ENCODE measurements at regions not wholly inside any gene's neighbourhood (a gene's known extent, or its start where the extent isn't known, plus 50 kb on each side); places are given as distances from the start of the nearest gene placed in this dataset.
"Not testable (repeated sequence)": the region's sequence is repeated elsewhere in the genome, so short reads cannot be mapped to it uniquely, and the experiment has no call there.

GRCh38 chr13:107942030-107942617, 273.2 kb downstream of the LIG4 start:
- no peak for DNase-seq (ENCODE audit: low read depth in 4 of 6, low spot score in 6 of 6)
- Histone ChIP-seq H3K27me3 (ENCODE audit: control insufficient read depth, insufficient read depth, low read length) (no peaks in the 10 kb centered on the region), H3K9me3 (ENCODE audit: control insufficient read depth, insufficient read depth, low read length) (no peaks in the 10 kb centered on the region), H3K4me3 (ENCODE audit: low read depth, low read length) (no peak overlapping the region), H3K36me3 (ENCODE audit: control insufficient read depth, insufficient read depth, low read length) (no peaks in the 10 kb centered on the region), H3K27ac (ENCODE audit: low read depth, low read length) (no peak overlapping the region), H3K4me1 (ENCODE audit: control insufficient read depth, insufficient read depth, low read length) (no peaks in the 10 kb centered on the region)
- WGBS (ENCODE audit: insufficient coverage) = 75% methylated on average over 2 of the region's 4 CpGs

- Histone ChIP-seq H3K36me3 (ENCODE audit: control insufficient read depth, insufficient read depth, low read length) (no peaks in the 10 kb centered on the region), H3K4me3 (ENCODE audit: low read depth, low read length) (no peak overlapping the region), H3K27me3 (ENCODE audit: control insufficient read depth, insufficient read depth, low read length) (no peaks in the 10 kb centered on the region), H3K27ac (ENCODE audit: low read depth, low read length) (no peak overlapping the region), H3K4me1 (ENCODE audit: control insufficient read depth, insufficient read depth, low read length) (no peaks in the 10 kb centered on the region), H3K9me3 (ENCODE audit: control insufficient read depth, insufficient read depth, low read length) (no peaks in the 10 kb centered on the region)
- WGBS (ENCODE audit: insufficient coverage) = no CpG with 5 or more reads among the region's 2 CpGs
- no peak for DNase-seq (ENCODE audit: low read depth in 4 of 6, low spot score in 6 of 6)
These were observed 273.8 kb downstream of the LIG4 start for GRCh38 chr13:107941345-107942029.

DNA sequence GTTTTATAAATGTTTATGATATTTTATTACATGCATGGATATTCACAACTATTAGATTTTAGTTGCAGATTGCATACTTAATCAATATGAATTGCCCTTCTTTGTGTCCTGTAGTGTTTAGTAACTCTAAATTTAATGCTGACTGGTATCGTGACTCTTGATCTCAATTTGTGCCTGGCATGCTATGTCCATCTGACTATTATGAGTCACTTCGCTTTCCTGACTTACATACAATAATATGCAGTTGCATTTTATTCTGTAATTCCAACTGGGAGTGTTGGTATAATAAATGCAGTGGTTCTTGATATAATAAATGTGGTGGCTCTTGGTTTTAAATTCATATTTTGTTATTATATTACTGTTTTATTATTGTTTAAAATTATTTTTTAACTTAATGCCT, 277.5 kb downstream of the LIG4 start:
- no peak overlapping the region for H3K27ac ChIP-seq (ENCODE audit: low read depth, low read length)
- WGBS (ENCODE audit: insufficient coverage) = no CpG with 5 or more reads among the region's 2 CpGs
- H3K27me3 ChIP-seq (ENCODE audit: control insufficient read depth, insufficient read depth, low read length) = no peaks in the 10 kb centered on the region
- no peaks in the 10 kb centered on the region for H3K36me3 ChIP-seq (ENCODE audit: control insufficient read depth, insufficient read depth, low read length)
- DNase-seq (ENCODE audit: low read depth in 4 of 6, low spot score in 6 of 6) = peak in 1 of 6 donors; percentile 4
- H3K4me3 ChIP-seq (ENCODE audit: low read depth, low read length) = no peak overlapping the region
- H3K9me3 ChIP-seq (ENCODE audit: control insufficient read depth, insufficient read depth, low read length) = no peaks in the 10 kb centered on the region
- H3K4me1 ChIP-seq (ENCODE audit: control insufficient read depth, insufficient read depth, low read length) = no peaks in the 10 kb centered on the region

DNA sequence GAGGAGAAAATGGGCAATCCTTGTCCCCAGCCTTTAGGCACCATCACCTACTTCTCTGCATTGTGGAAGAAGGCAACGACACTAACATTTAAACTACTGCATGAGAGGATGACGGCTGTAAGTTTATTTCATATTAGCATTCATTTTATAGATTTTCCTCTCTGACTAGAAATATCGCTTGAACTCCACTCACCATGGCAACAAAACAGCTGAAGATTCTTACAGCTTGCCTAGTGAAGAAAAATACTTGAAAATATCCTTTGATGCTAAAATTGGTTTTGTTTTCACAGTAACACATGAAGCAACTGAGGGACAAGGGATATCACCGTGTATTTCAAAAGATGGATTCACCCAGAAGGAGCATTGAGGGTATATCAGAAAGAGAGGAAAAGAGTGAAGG, 284.3 kb downstream of the LIG4 start:
- Histone ChIP-seq H3K27ac (ENCODE audit: low read depth, low read length) (no peak overlapping the region), H3K27me3 (ENCODE audit: control insufficient read depth, insufficient read depth, low read length) (no peaks in the 10 kb centered on the region), H3K9me3 (ENCODE audit: control insufficient read depth, insufficient read depth, low read length) (no peaks in the 10 kb centered on the region), H3K4me1 (ENCODE audit: control insufficient read depth, insufficient read depth, low read length) (no peaks in the 10 kb centered on the region), H3K36me3 (ENCODE audit: control insufficient read depth, insufficient read depth, low read length) (no peaks in the 10 kb centered on the region), H3K4me3 (ENCODE audit: low read depth, low read length) (no peak overlapping the region)
- DNase-seq (ENCODE audit: low read depth in 4 of 6, low spot score in 6 of 6) = peak in 3 of 6 donors; percentile 4 to 72 (median 64)
- 36% methylated on average over 1 of the region's 4 CpGs for WGBS (ENCODE audit: insufficient coverage)

DNA sequence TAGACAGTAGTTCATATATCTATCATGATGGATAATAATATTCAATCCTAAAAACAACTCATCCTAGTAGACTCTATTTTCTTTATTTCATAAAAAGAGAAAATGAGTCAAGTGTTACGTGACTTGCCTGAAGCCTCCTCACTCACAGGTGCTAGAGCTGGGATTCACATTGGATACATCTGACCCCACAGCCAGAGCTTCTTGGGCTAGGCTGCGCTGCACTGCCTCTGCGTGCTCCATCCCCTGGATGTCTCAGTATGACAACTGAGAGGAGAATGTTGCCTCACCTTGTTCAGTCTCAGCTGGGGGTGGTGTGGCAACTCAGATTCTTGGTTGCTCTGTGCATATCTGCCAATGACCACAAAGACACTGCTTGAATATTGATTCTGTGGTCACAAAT, 286.6 kb downstream of the LIG4 start:
- Histone ChIP-seq H3K4me1 (ENCODE audit: control insufficient read depth, insufficient read depth, low read length) (no peaks in the 10 kb centered on the region), H3K27ac (ENCODE audit: low read depth, low read length) (no peak overlapping the region), H3K36me3 (ENCODE audit: control insufficient read depth, insufficient read depth, low read length) (no peaks in the 10 kb centered on the region), H3K9me3 (ENCODE audit: control insufficient read depth, insufficient read depth, low read length) (no peaks in the 10 kb centered on the region), H3K4me3 (ENCODE audit: low read depth, low read length) (no peak overlapping the region), H3K27me3 (ENCODE audit: control insufficient read depth, insufficient read depth, low read length) (no peaks in the 10 kb centered on the region)
- no peak for DNase-seq (ENCODE audit: low read depth in 4 of 6, low spot score in 6 of 6)
- WGBS (ENCODE audit: insufficient coverage) = 100% methylated on average over 3 of the region's 3 CpGs

GRCh38 chr13:107927557-107927956, 287.8 kb downstream of the LIG4 start:
- Histone ChIP-seq H3K27me3 (ENCODE audit: control insufficient read depth, insufficient read depth, low read length) (no peaks in the 10 kb centered on the region), H3K9me3 (ENCODE audit: control insufficient read depth, insufficient read depth, low read length) (no peaks in the 10 kb centered on the region), H3K4me1 (ENCODE audit: control insufficient read depth, insufficient read depth, low read length) (no peaks in the 10 kb centered on the region), H3K36me3 (ENCODE audit: control insufficient read depth, insufficient read depth, low read length) (no peaks in the 10 kb centered on the region), H3K27ac (ENCODE audit: low read depth, low read length) (no peak overlapping the region), H3K4me3 (ENCODE audit: low read depth, low read length) (no peak overlapping the region)
- no peak for DNase-seq (ENCODE audit: low read depth in 4 of 6, low spot score in 6 of 6)
- no CpG with 5 or more reads among the region's 4 CpGs for WGBS (ENCODE audit: insufficient coverage)

DNA sequence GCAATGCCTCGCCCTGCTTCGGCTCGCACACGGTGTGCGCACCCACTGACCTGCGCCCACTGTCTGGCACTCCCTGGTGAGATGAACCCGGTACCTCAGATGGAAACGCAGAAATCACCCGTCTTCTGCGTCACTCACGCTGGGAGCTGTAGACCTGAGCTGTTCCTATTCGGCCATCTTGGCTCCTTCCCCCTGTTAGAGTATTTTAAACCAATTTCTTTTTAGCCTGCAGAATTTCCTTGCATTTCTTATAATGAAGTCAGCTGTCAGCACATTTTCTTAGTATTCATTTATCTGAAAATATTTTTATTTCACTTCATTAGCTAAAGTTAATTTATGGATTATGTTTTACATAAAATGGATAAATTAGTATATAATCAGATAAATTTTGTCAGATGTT, 288.8 kb downstream of the LIG4 start:
- not testable (repeated sequence) for H3K27me3 ChIP-seq (ENCODE audit: control insufficient read depth, insufficient read depth, low read length); H3K27ac ChIP-seq (ENCODE audit: low read depth, low read length); H3K9me3 ChIP-seq (ENCODE audit: control insufficient read depth, insufficient read depth, low read length); H3K36me3 ChIP-seq (ENCODE audit: control insufficient read depth, insufficient read depth, low read length); H3K4me1 ChIP-seq (ENCODE audit: control insufficient read depth, insufficient read depth, low read length); DNase-seq (ENCODE audit: low read depth in 4 of 6, low spot score in 6 of 6); H3K4me3 ChIP-seq (ENCODE audit: low read depth, low read length)
- no CpG with 5 or more reads among the region's 12 CpGs for WGBS (ENCODE audit: insufficient coverage)

DNA sequence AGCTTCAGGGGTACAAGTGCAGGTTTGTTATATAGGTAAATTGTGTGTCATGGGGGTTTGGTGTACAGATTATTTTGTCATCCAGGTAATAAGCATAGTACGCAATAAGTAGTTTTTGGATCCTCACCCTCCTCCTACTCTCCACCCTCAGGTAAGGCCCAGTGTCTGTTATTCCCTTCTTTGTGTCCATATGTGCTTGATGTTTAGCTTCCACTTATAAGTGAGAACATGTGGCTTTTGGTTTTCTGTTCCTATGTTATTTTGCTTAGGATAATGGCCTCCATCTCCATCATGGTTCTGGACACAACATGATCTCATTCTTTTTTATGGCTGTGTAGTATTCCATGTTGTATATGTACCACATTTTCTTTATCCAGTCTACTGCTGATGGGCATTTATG, 298.4 kb downstream of the LIG4 start:
- H3K4me1 ChIP-seq (ENCODE audit: control insufficient read depth, insufficient read depth, low read length); H3K4me3 ChIP-seq (ENCODE audit: low read depth, low read length); H3K9me3 ChIP-seq (ENCODE audit: control insufficient read depth, insufficient read depth, low read length); H3K27ac ChIP-seq (ENCODE audit: low read depth, low read length); H3K36me3 ChIP-seq (ENCODE audit: control insufficient read depth, insufficient read depth, low read length); DNase-seq (ENCODE audit: low read depth in 4 of 6, low spot score in 6 of 6); H3K27me3 ChIP-seq (ENCODE audit: control insufficient read depth, insufficient read depth, low read length): not testable (repeated sequence)
- no CpG with 5 or more reads among the region's 1 CpG for WGBS (ENCODE audit: insufficient coverage)

- no CpG with 5 or more reads among the region's 2 CpGs for WGBS (ENCODE audit: insufficient coverage)
- Histone ChIP-seq H3K27ac (ENCODE audit: low read depth, low read length) (no peak overlapping the region), H3K4me1 (ENCODE audit: control insufficient read depth, insufficient read depth, low read length) (no peaks in the 10 kb centered on the region), H3K36me3 (ENCODE audit: control insufficient read depth, insufficient read depth, low read length) (no peaks in the 10 kb centered on the region), H3K27me3 (ENCODE audit: control insufficient read depth, insufficient read depth, low read length) (no peaks in the 10 kb centered on the region), H3K4me3 (ENCODE audit: low read depth, low read length) (no peak overlapping the region), H3K9me3 (ENCODE audit: control insufficient read depth, insufficient read depth, low read length) (no peaks in the 10 kb centered on the region)
- no peak for DNase-seq (ENCODE audit: low read depth in 4 of 6, low spot score in 6 of 6)
These were observed 302.6 kb downstream of the LIG4 start for GRCh38 chr13:107912745-107913144.

DNA sequence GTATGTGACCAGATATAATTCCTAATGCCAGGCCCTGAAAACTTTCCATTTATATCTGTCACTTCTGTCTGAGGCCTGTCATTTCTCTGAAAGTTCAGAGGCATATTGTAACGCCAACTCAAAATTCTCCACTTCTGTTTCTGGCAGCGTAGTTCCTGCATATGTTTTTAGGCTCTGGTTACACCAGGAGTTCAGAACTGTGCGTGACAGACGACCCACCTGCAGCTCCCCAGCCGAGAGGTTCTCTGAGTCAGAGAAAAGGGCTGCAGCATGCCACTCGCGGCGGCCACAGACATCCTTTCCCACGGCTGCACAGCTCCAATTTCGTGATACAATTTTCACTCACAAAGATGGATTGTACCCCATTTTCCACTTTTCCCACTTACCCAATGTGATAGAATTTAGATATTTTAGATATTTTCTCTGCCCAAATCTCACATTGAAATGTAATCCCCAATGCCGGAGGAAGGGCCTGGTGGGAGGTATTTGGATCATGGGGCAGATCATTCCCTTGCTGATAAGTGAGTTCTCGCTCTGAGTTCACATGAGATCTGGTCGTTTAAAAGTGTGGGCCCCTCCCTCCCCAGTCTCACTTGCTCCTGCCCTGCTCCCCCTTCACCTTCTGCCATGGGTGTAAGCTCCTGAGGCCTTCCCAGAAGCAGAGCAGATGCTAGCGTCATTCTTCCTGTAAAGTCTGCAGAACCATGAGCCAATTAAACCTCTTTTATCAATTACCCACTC, 308.1 kb downstream of the LIG4 start:
- Histone ChIP-seq H3K4me1 (ENCODE audit: control insufficient read depth, insufficient read depth, low read length) (no peaks in the 10 kb centered on the region), H3K36me3 (ENCODE audit: control insufficient read depth, insufficient read depth, low read length) (no peaks in the 10 kb centered on the region), H3K27ac (ENCODE audit: low read depth, low read length) (no peak overlapping the region), H3K9me3 (ENCODE audit: control insufficient read depth, insufficient read depth, low read length) (no peaks in the 10 kb centered on the region), H3K27me3 (ENCODE audit: control insufficient read depth, insufficient read depth, low read length) (no peaks in the 10 kb centered on the region), H3K4me3 (ENCODE audit: low read depth, low read length) (no peak overlapping the region)
- 73% methylated on average over 11 of the region's 14 CpGs for WGBS (ENCODE audit: insufficient coverage)
- DNase-seq (ENCODE audit: low read depth in 4 of 6, low spot score in 6 of 6) = no peak
